Spleen (tissue), 11 donors: ENCODE measurements at regions not wholly inside any gene's neighbourhood (a gene's known extent, or its start where the extent isn't known, plus 50 kb on each side); places are given as distances from the start of the nearest gene placed in this dataset.

Experiments used
- DNase-seq: peaks from one replicate; pipeline ENCODE4 v3.0.0-alpha.2; 2020
- H3K27ac ChIP-seq, 8 donors: fragments of 200-600 bp; sonication (generic) in 7 of 8; 1 replicate in 4 of 8; 2 replicates in 4 of 8; pipeline versions ENCODE4 v1.5.0 to v1.8.0; 2016 to 2021; ENCODE audit warnings: inconsistent platforms in 4 of 8, mild to moderate bottlenecking in 4 of 8, moderate library complexity in 1 of 8
- H3K27me3 ChIP-seq, 7 donors: fragments of 200-600 bp; sonication (generic) in 6 of 7; replicated peaks in 1 of 7; 1 replicate in 4 of 7; 2 replicates in 3 of 7; pipeline versions ENCODE4 v1.5.0 to v1.8.0; 2016 to 2021; ENCODE audit warnings: inconsistent platforms in 3 of 7, mild to moderate bottlenecking in 1 of 7
- H3K36me3 ChIP-seq, 6 donors: fragments of 200-600 bp; sonication (generic) in 5 of 6; 1 replicate in 4 of 6; 2 replicates in 2 of 6; pipeline versions ENCODE4 v1.5.0 to v1.8.0; 2016 to 2021; ENCODE audit warnings: inconsistent platforms in 2 of 6
- H3K4me1 ChIP-seq, 6 donors: fragments of 200-600 bp; sonication (generic) in 5 of 6; 1 replicate in 3 of 6; 2 replicates in 3 of 6; pipeline versions ENCODE4 v1.5.0 to v1.8.0; 2016 to 2021; ENCODE audit warnings: inconsistent platforms in 3 of 6
- H3K4me3 ChIP-seq, 8 donors: fragments of 200-600 bp; sonication (generic) in 7 of 8; 1 replicate in 4 of 8; 2 replicates in 4 of 8; pipeline versions ENCODE4 v1.5.0 to v1.8.0; 2016 to 2021; ENCODE audit warnings: inconsistent platforms in 4 of 8, mild to moderate bottlenecking in 4 of 8, moderate library complexity in 2 of 8
- H3K9me3 ChIP-seq, 8 donors: fragments of 200-600 bp; sonication (generic) in 7 of 8; 1 replicate in 4 of 8; 2 replicates in 4 of 8; pipeline versions ENCODE4 v1.5.0 to v1.8.0; 2016 to 2021; ENCODE audit warnings: inconsistent platforms in 4 of 8
- POLR2A ChIP-seq, 3 donors: fragments of 450-650 bp; IDR thresholded peaks; one replicate each; pipeline ENCODE4 v1.5.1; 2017; ENCODE audit warnings: antibody characterized with exemption in 3 of 3, mild to moderate bottlenecking in 1 of 3
- POLR2AphosphoS5 ChIP-seq, 3 donors: sonication (generic); formaldehyde crosslinking; IDR thresholded peaks; one replicate each; pipeline ENCODE4 v1.5.1; 2017; ENCODE audit warnings: antibody characterized with exemption in 3 of 3
- WGBS, 5 donors: extraction: QIAGEN DNeasy Blood & Tissue Kit in 3 of 5; methylation state at CpG; one replicate each; pipeline versions ENCODE4 v1.1.5 to v1.1.7; 2013 to 2018; 5-methylcytosine and 5-hydroxymethylcytosine counted together
- intact Hi-C: fragments of 100-400 bp; cut with DNase I; formaldehyde crosslinking; loops from one replicate; pipeline ENCODE4 v1.15.0; 2023; ENCODE audit warnings: low total_unique reads
- TF ChIP-seq, protein P1 (sequence below), 11 experiments: fragments of 200-600 bp in 7 of 11; fragments of 450-650 bp in 4 of 11; sonication (generic) in 4 of 11; IDR thresholded peaks in 8 of 11; conservative IDR thresholded peaks in 3 of 11; 1 replicate in 7 of 11; 2 replicates in 4 of 11; pipeline versions ENCODE4 v1.4.0 to v1.8.0; 2016 to 2021; ENCODE audit warnings: antibody characterized with exemption in 11 of 11, inconsistent platforms in 4 of 11, mild to moderate bottlenecking in 1 of 11
- donor health status: healthy with polysubstance abuse.
- donor health status: DM: no; HTN: no; CAD: no; lungs with moderate emphysema.
- donor health status: DM: no; HTN: no; CAD: no.
- donor health status: Bipolar disorder and iron deficiency.
- donor health status: healthy.
- donor health status: DM: no; HTN: no; CAD: no.
- donor health status: DM: yes; HTN: yes; CAD: no.

DNA sequence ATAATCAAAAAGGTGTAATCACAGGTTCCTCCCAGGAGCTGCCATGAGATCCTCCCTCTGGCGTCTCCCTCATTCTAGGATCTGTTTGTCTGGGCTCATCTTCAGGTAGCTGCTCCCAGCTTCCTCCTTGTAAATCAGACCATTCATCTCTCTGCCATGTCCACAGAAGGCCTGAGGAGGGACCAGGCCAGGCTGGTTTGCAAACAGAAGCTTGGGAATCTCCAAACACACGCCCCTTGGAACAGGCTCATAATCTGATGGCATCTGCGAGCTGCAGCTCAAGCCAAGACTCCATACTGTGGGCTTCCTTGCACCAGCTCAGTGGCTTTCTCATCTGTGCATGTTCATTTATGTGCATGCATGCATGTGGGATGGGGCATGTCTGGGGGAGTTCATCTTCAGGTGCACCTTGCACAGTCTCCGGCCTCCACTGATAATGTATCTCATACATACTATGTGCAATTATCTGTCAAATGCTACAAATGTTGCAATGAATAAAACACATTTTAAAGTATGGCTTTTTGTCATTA, 134.9 kb downstream of the NXPE2 start:
- intact Hi-C loops: no loop called here
- WGBS, 5 donors: 65 to 82% (median 77%) methylated on average over 4 of the region's 4 CpGs
- no peak overlapping the region for H3K27ac ChIP-seq

DNA sequence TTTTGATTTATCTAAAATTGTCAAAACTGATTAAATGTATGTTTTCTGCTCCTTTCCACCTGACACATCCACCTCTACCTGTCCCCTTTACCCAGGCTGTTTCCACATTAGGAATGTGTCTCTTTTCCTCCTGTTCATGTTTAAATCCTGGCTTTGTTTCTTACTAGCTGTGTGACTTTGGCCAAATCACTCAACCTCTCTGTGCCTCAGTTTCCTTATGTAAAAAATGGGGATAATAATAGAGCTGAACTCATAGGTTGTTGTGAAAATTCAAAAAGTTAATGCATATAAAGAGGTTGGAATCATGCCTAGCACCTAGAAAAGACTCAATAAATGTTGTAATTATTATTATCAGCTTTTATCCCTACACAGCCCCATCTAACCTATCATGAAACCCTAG, 136.8 kb downstream of the NXPE2 start:
- intact Hi-C loops: no loop called here
- Histone ChIP-seq H3K27me3 (peaks cover 0 to 34% (median 0%) of the 10 kb centered on the region in 7 donors), H3K4me3 (no peak overlapping the region), H3K27ac (no peak overlapping the region), H3K36me3 (no peaks in the 10 kb centered on the region), H3K4me1 (no peaks in the 10 kb centered on the region), H3K9me3 (no peaks in the 10 kb centered on the region)
- TF ChIP-seq POLR2A (IDR thresholded peaks at IDR 0.05) (no peak), POLR2AphosphoS5 (IDR thresholded peaks at IDR 0.05) (no peak)
- TF ChIP-seq, protein P1, sequence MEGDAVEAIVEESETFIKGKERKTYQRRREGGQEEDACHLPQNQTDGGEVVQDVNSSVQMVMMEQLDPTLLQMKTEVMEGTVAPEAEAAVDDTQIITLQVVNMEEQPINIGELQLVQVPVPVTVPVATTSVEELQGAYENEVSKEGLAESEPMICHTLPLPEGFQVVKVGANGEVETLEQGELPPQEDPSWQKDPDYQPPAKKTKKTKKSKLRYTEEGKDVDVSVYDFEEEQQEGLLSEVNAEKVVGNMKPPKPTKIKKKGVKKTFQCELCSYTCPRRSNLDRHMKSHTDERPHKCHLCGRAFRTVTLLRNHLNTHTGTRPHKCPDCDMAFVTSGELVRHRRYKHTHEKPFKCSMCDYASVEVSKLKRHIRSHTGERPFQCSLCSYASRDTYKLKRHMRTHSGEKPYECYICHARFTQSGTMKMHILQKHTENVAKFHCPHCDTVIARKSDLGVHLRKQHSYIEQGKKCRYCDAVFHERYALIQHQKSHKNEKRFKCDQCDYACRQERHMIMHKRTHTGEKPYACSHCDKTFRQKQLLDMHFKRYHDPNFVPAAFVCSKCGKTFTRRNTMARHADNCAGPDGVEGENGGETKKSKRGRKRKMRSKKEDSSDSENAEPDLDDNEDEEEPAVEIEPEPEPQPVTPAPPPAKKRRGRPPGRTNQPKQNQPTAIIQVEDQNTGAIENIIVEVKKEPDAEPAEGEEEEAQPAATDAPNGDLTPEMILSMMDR (IDR thresholded peaks at IDR 0.05 in 8 of 11, conservative IDR thresholded peaks at IDR 0.05 in 3 of 11): no peak
- DNase-seq: no peak

More for the DNA sequence above, 134.9 kb downstream of the NXPE2 start:
- no peak for DNase-seq
- TF ChIP-seq POLR2A (IDR thresholded peaks at IDR 0.05) (no peak), POLR2AphosphoS5 (IDR thresholded peaks at IDR 0.05) (no peak)
- TF ChIP-seq, protein P1 (IDR thresholded peaks at IDR 0.05 in 8 of 11, conservative IDR thresholded peaks at IDR 0.05 in 3 of 11): no peak
- Histone ChIP-seq H3K4me3 (no peak overlapping the region), H3K36me3 (no peaks in the 10 kb centered on the region), H3K9me3 (no peaks in the 10 kb centered on the region), H3K4me1 (no peaks in the 10 kb centered on the region), H3K27me3 (peaks cover 0 to 19% (median 0%) of the 10 kb centered on the region in 7 donors)

DNA sequence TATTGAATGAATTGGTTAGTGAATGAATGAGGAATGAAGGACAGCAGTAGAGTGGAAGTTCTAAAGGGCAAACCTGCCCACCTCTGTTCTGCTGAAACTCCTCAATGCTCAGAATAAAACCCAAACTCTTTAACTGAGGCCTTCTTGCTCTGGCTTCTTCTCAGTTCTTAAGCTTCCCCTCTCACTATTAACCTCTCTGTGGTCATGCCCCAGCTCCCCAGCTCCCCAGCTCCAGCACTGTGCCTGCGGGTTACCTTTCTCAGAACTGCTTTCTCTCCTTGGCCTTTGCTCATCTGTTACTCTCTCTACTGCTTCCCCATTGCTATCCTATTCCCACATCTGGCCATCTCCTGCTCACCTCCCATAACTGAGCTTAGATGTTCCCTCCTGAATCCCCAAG, 137.4 kb downstream of the NXPE2 start:
- peaks cover 0 to 39% (median 0%) of the 10 kb centered on the region in 7 donors for H3K27me3 ChIP-seq
- no peak overlapping the region for H3K27ac ChIP-seq
- no peak overlapping the region for H3K4me3 ChIP-seq
- no peak for DNase-seq
- WGBS, 5 donors: 71 to 97% (median 86%) methylated on average over 1 of the region's 1 CpG
- H3K9me3 ChIP-seq: no peaks in the 10 kb centered on the region
- no peaks in the 10 kb centered on the region for H3K4me1 ChIP-seq
- H3K36me3 ChIP-seq: no peaks in the 10 kb centered on the region
- intact Hi-C loops: no loop called here
- TF ChIP-seq POLR2AphosphoS5 (IDR thresholded peaks at IDR 0.05): no peak
- TF ChIP-seq POLR2A (IDR thresholded peaks at IDR 0.05): no peak

DNA sequence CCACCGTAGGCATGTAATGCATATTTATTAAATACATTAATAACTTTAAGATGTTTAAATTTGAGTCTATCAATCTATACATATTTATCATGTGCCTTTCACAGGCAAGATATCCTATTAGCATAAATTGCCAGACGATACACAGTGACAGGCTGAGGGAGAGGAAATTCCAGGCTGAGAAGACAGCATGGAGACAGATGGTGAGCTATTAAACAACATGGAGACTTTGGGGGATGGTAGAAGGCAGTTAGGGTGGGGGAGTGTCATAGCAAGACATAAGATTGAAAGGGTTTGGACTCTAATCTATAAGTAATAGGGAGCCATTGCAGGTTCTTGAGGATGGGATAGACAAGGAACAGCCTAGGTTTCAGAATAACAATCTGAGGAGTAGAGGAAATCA, 138.5 kb downstream of the NXPE2 start:
- H3K4me3 ChIP-seq: no peak overlapping the region

More for the DNA sequence above, 138.5 kb downstream of the NXPE2 start:
- TF ChIP-seq POLR2AphosphoS5 (IDR thresholded peaks at IDR 0.05): no peak
- TF ChIP-seq POLR2A (IDR thresholded peaks at IDR 0.05): no peak
- TF ChIP-seq, protein P1 (IDR thresholded peaks at IDR 0.05 in 8 of 11, conservative IDR thresholded peaks at IDR 0.05 in 3 of 11): no peak
- H3K9me3 ChIP-seq: no peaks in the 10 kb centered on the region
- 77 to 80% (median 78%) methylated on average over 2 of the region's 2 CpGs for WGBS, 5 donors
- intact Hi-C loops: no loop called here
- H3K27me3 ChIP-seq: peaks cover 0 to 41% (median 0%) of the 10 kb centered on the region in 7 donors
- H3K4me1 ChIP-seq: no peaks in the 10 kb centered on the region
- H3K36me3 ChIP-seq: no peaks in the 10 kb centered on the region
- DNase-seq: no peak
- no peak overlapping the region for H3K27ac ChIP-seq
